RWPE2 (cell line): ENCODE measurements at regions not wholly inside any gene's neighbourhood (a gene's known extent, or its start where the extent isn't known, plus 50 kb on each side); places are given as distances from the start of the nearest gene placed in this dataset.
"Not testable (repeated sequence)": the region's sequence is repeated elsewhere in the genome, so short reads cannot be mapped to it uniquely, and the experiment has no call there.

ENCODE experiments used
- ATAC-seq: fragments of 200-7000 bp; cut with Tn5 transposase; 3 replicates; pipeline ENCODE4 v1.9.1; 2021; ENCODE audit warnings: low read depth
- DNase-seq: peaks from one replicate; pipeline ENCODE4 v3.0.0-alpha.2; 2020; ENCODE audit warnings: low spot score
- H3K27ac ChIP-seq: fragments of 450-650 bp; 2 replicates; pipeline ENCODE4 v1.5.1; 2017; ENCODE audit warnings: mild to moderate bottlenecking; ENCODE audit not compliant: poor library complexity, severe bottlenecking
- H3K27me3 ChIP-seq: fragments of 250-450 bp; sonication (Bioruptor Pico); 2 replicates; pipeline ENCODE4 v1.5.1; 2021; ENCODE audit warnings: mild to moderate bottlenecking, moderate library complexity; ENCODE audit not compliant: insufficient read depth, poor library complexity, severe bottlenecking
- H3K36me3 ChIP-seq: fragments of 250-450 bp; sonication (Bioruptor Pico); 2 replicates; pipeline ENCODE4 v1.5.1; 2020; ENCODE audit warnings: low read depth, mild to moderate bottlenecking, moderate library complexity
- H3K4me1 ChIP-seq: fragments of 250-450 bp; sonication (Bioruptor Pico); 2 replicates; pipeline ENCODE4 v1.5.1; 2021; ENCODE audit warnings: mild to moderate bottlenecking, moderate library complexity; ENCODE audit not compliant: insufficient read depth, poor library complexity, severe bottlenecking
- H3K4me3 ChIP-seq: fragments of 250-450 bp; sonication (Bioruptor Pico); 2 replicates; pipeline ENCODE4 v1.5.1; 2021; ENCODE audit warnings: mild to moderate bottlenecking, moderate library complexity; ENCODE audit not compliant: severe bottlenecking
- H3K9me3 ChIP-seq: fragments of 250-450 bp; sonication (Bioruptor Pico); 2 replicates; pipeline ENCODE4 v1.5.1; 2021; ENCODE audit warnings: mild to moderate bottlenecking, moderate library complexity; ENCODE audit not compliant: severe bottlenecking
- CTCF ChIP-seq: fragments of 450-650 bp; IDR thresholded peaks from one replicate; pipeline ENCODE4 v1.5.1; 2017; ENCODE audit warnings: mild to moderate bottlenecking, moderate library complexity; ENCODE audit not compliant: poor library complexity, severe bottlenecking

GRCh38 chr14:38662781-38663180 lies 406.9 kb upstream of the CLEC14A start:
- no peak for TF ChIP-seq CTCF
- no peak for ATAC-seq
- no peaks in the 10 kb centered on the region for H3K4me1 ChIP-seq
- no peak overlapping the region for H3K27ac ChIP-seq
- no peaks in the 10 kb centered on the region for H3K9me3 ChIP-seq
- DNase-seq: no peak
- no peak overlapping the region for H3K4me3 ChIP-seq
- H3K27me3 ChIP-seq: no peaks in the 10 kb centered on the region
- no peaks in the 10 kb centered on the region for H3K36me3 ChIP-seq

- no peak for ATAC-seq
- H3K9me3 ChIP-seq: no peaks in the 10 kb centered on the region
- H3K27me3 ChIP-seq: no peaks in the 10 kb centered on the region
- no peak for DNase-seq
- H3K27ac ChIP-seq: no peak overlapping the region
- no peaks in the 10 kb centered on the region for H3K36me3 ChIP-seq
- TF ChIP-seq CTCF: no peak
- no peaks in the 10 kb centered on the region for H3K4me1 ChIP-seq
- no peak overlapping the region for H3K4me3 ChIP-seq
Measured at GRCh38 chr14:38646391-38646790, 390.5 kb upstream of the CLEC14A start.

GRCh38 chr14:38634913-38635312 lies 379.0 kb upstream of the CLEC14A start:
- not testable (repeated sequence) for H3K4me3 ChIP-seq, H3K9me3 ChIP-seq, H3K27ac ChIP-seq, ATAC-seq, DNase-seq, H3K27me3 ChIP-seq, H3K4me1 ChIP-seq, H3K36me3 ChIP-seq

GRCh38 chr14:38629412-38629811 lies 373.5 kb upstream of the CLEC14A start:
- DNase-seq: no peak
- no peaks in the 10 kb centered on the region for H3K9me3 ChIP-seq

GRCh38 chr14:38627163-38627562 lies 371.3 kb upstream of the CLEC14A start:
- Histone ChIP-seq H3K27ac (no peak overlapping the region), H3K4me1 (no peaks in the 10 kb centered on the region), H3K9me3 (no peaks in the 10 kb centered on the region), H3K4me3 (no peak overlapping the region), H3K27me3 (no peaks in the 10 kb centered on the region), H3K36me3 (no peaks in the 10 kb centered on the region)
- DNase-seq (peak; percentile 35), ATAC-seq (no peak; the same call in 2 of the 3 replicates)
- no peak for TF ChIP-seq CTCF

More at GRCh38 chr14:38629412-38629811, 373.5 kb upstream of the CLEC14A start:
- Histone ChIP-seq H3K4me1 (no peaks in the 10 kb centered on the region), H3K27ac (no peak overlapping the region), H3K4me3 (no peak overlapping the region), H3K27me3 (no peaks in the 10 kb centered on the region), H3K36me3 (no peaks in the 10 kb centered on the region)
- no peak for ATAC-seq
- TF ChIP-seq CTCF: no peak
